ENCODE measurements at regions not wholly inside any gene's neighbourhood (a gene's known extent, or its start where the extent isn't known, plus 50 kb on each side); places are given as distances from the start of the nearest gene placed in this dataset.
"Not testable (repeated sequence)": the region's sequence is repeated elsewhere in the genome, so short reads cannot be mapped to it uniquely, and the experiment has no call there.

- no peaks in the 10 kb centered on the region for H3K36me3 ChIP-seq (ENCODE audit: insufficient read depth, low read length)
- TF ChIP-seq POLR2AphosphoS5 (IDR thresholded peaks at IDR 0.05) = no peak
- no peak overlapping the region for H3K4me2 ChIP-seq (ENCODE audit: low read length)
- H3K27me3 ChIP-seq (ENCODE audit: insufficient read depth, low read depth, low read length) = no peaks in the 10 kb centered on the region
- H3F3A ChIP-seq (ENCODE audit: insufficient read depth, low read length, poor library complexity, severe bottlenecking) = no peaks in the 10 kb centered on the region
- H3K79me2 ChIP-seq (replicated peaks; ENCODE audit: insufficient read depth, low read length) = no peaks in the 10 kb centered on the region
- H3K9me3 ChIP-seq (ENCODE audit: low read length) = no peaks in the 10 kb centered on the region
- H3K9ac ChIP-seq (ENCODE audit: low read length) = no peak overlapping the region
- no peaks in the 10 kb centered on the region for H4K20me1 ChIP-seq (ENCODE audit: insufficient read depth)
- H3K27ac ChIP-seq (ENCODE audit: low read length) = no peak overlapping the region
- no peak overlapping the region for H2AFZ ChIP-seq (ENCODE audit: low read depth, low read length)
- no peaks in the 10 kb centered on the region for H3K9me2 ChIP-seq (ENCODE audit: insufficient read depth, low read length)
- H3K4me3 ChIP-seq (ENCODE audit: low read length) = no peak overlapping the region
Measured at GRCh38 chr1:81506699-81507098, 294.0 kb upstream of the ADGRL2 start.

- no peak overlapping the region for H3K27ac ChIP-seq (ENCODE audit: low read length)
- H3K79me2 ChIP-seq (replicated peaks; ENCODE audit: insufficient read depth, low read length) = no peaks in the 10 kb centered on the region
- H3K9me3 ChIP-seq (ENCODE audit: low read length) = no peaks in the 10 kb centered on the region
- H3K9ac ChIP-seq (ENCODE audit: low read length) = no peak overlapping the region
- H3K4me3 ChIP-seq (ENCODE audit: low read length) = no peak overlapping the region
- no peaks in the 10 kb centered on the region for H4K20me1 ChIP-seq (ENCODE audit: insufficient read depth)
- no peak overlapping the region for H3K4me2 ChIP-seq (ENCODE audit: low read length)
- H3F3A ChIP-seq (ENCODE audit: insufficient read depth, low read length, poor library complexity, severe bottlenecking) = no peaks in the 10 kb centered on the region
- no peaks in the 10 kb centered on the region for H3K27me3 ChIP-seq (ENCODE audit: insufficient read depth, low read depth, low read length)
- no peak overlapping the region for H2AFZ ChIP-seq (ENCODE audit: low read depth, low read length)
- no peaks in the 10 kb centered on the region for H3K36me3 ChIP-seq (ENCODE audit: insufficient read depth, low read length)
- TF ChIP-seq SMC3 (conservative IDR thresholded peaks at IDR 0.05; ENCODE audit: poor library complexity) (no peak), MXI1 (conservative IDR thresholded peaks at IDR 0.05; ENCODE audit: poor library complexity, severe bottlenecking) (no peak), POLR2AphosphoS5 (IDR thresholded peaks at IDR 0.05) (no peak), EZH2 (IDR thresholded peaks at IDR 0.05; ENCODE audit: borderline replicate concordance, insufficient read depth, low read length, poor library complexity, severe bottlenecking) (no peak), EP300 (conservative IDR thresholded peaks at IDR 0.05; ENCODE audit: poor library complexity, severe bottlenecking) (no peak), REST (IDR thresholded peaks at IDR 0.05; ENCODE audit: borderline replicate concordance) (no peak), CTCF (IDR thresholded peaks at IDR 0.05; ENCODE audit: poor library complexity, severe bottlenecking) (no peak), RAD21 (conservative IDR thresholded peaks at IDR 0.05) (no peak), TAF1 (IDR thresholded peaks at IDR 0.05; ENCODE audit: low read depth) (no peak)
- no peaks in the 10 kb centered on the region for H3K9me2 ChIP-seq (ENCODE audit: insufficient read depth, low read length)
Measured at GRCh38 chr1:81505831-81506230, 294.9 kb upstream of the ADGRL2 start.

- not testable (repeated sequence) for H3F3A ChIP-seq (ENCODE audit: insufficient read depth, low read length, poor library complexity, severe bottlenecking); H2AFZ ChIP-seq (ENCODE audit: low read depth, low read length); H3K27ac ChIP-seq (ENCODE audit: low read length); H3K9me3 ChIP-seq (ENCODE audit: low read length); H4K20me1 ChIP-seq (ENCODE audit: insufficient read depth); H3K4me2 ChIP-seq (ENCODE audit: low read length); H3K79me2 ChIP-seq (replicated peaks; ENCODE audit: insufficient read depth, low read length); H3K27me3 ChIP-seq (ENCODE audit: insufficient read depth, low read depth, low read length); H3K36me3 ChIP-seq (ENCODE audit: insufficient read depth, low read length); H3K4me3 ChIP-seq (ENCODE audit: low read length); H3K9me2 ChIP-seq (ENCODE audit: insufficient read depth, low read length); H3K9ac ChIP-seq (ENCODE audit: low read length)
Measured at GRCh38 chr1:81504820-81505219, 295.9 kb upstream of the ADGRL2 start.

GRCh38 chr1:81502705-81503104 lies 298.0 kb upstream of the ADGRL2 start:
- H3K27ac ChIP-seq (ENCODE audit: low read length); H4K20me1 ChIP-seq (ENCODE audit: insufficient read depth); H3K4me2 ChIP-seq (ENCODE audit: low read length); H3K9me3 ChIP-seq (ENCODE audit: low read length); H3K27me3 ChIP-seq (ENCODE audit: insufficient read depth, low read depth, low read length); H2AFZ ChIP-seq (ENCODE audit: low read depth, low read length); H3K9me2 ChIP-seq (ENCODE audit: insufficient read depth, low read length); H3K79me2 ChIP-seq (replicated peaks; ENCODE audit: insufficient read depth, low read length); H3K4me3 ChIP-seq (ENCODE audit: low read length); H3F3A ChIP-seq (ENCODE audit: insufficient read depth, low read length, poor library complexity, severe bottlenecking); H3K36me3 ChIP-seq (ENCODE audit: insufficient read depth, low read length); H3K9ac ChIP-seq (ENCODE audit: low read length): not testable (repeated sequence)

GRCh38 chr1:81501485-81501884 lies 299.2 kb upstream of the ADGRL2 start:
- not testable (repeated sequence) for H3K9ac ChIP-seq (ENCODE audit: low read length); H4K20me1 ChIP-seq (ENCODE audit: insufficient read depth); H2AFZ ChIP-seq (ENCODE audit: low read depth, low read length); H3K4me3 ChIP-seq (ENCODE audit: low read length); H3K9me3 ChIP-seq (ENCODE audit: low read length); H3K36me3 ChIP-seq (ENCODE audit: insufficient read depth, low read length); H3K9me2 ChIP-seq (ENCODE audit: insufficient read depth, low read length); H3K79me2 ChIP-seq (replicated peaks; ENCODE audit: insufficient read depth, low read length); H3K4me2 ChIP-seq (ENCODE audit: low read length); H3F3A ChIP-seq (ENCODE audit: insufficient read depth, low read length, poor library complexity, severe bottlenecking); H3K27me3 ChIP-seq (ENCODE audit: insufficient read depth, low read depth, low read length); H3K27ac ChIP-seq (ENCODE audit: low read length)

All from neural cell (in vitro differentiated cells).